Ishikawa (cell line): ENCODE measurements at regions not wholly inside any gene's neighbourhood (a gene's known extent, or its start where the extent isn't known, plus 50 kb on each side); places are given as distances from the start of the nearest gene placed in this dataset.

Source experiments
- CEBPB ChIP-seq: IDR thresholded peaks from 2 replicates; pipeline ENCODE4 v1.6.1; 2012
- EGR1 ChIP-seq: IDR thresholded peaks from 2 replicates; pipeline ENCODE4 v1.6.1; 2012
- EP300 ChIP-seq: IDR thresholded peaks from 2 replicates; pipeline ENCODE4 v1.6.1; 2012; ENCODE audit warnings: borderline replicate concordance
- MAX ChIP-seq: IDR thresholded peaks from 2 replicates; pipeline ENCODE4 v1.6.1; 2012
- RAD21 ChIP-seq: IDR thresholded peaks from 2 replicates; pipeline ENCODE4 v1.6.1; 2012; ENCODE audit warnings: low read depth
- REST ChIP-seq: IDR thresholded peaks from 2 replicates; pipeline ENCODE4 v1.6.1; 2012; ENCODE audit warnings: low read depth, mild to moderate bottlenecking
- TCF12 ChIP-seq: IDR thresholded peaks from 2 replicates; pipeline ENCODE4 v1.6.1; 2012; ENCODE audit warnings: low read depth
- TEAD4 ChIP-seq: IDR thresholded peaks from 2 replicates; pipeline ENCODE4 v1.6.1; 2012
- ZBTB7A ChIP-seq: IDR thresholded peaks from 2 replicates; pipeline ENCODE4 v1.6.1; 2012; ENCODE audit warnings: low read depth

GRCh38 chr18:27863780-27864430 is 313.0 kb downstream of the CDH2 start:
- TF ChIP-seq REST (no peak), CEBPB (no peak), TEAD4 (no peak), RAD21 (no peak), TCF12 (no peak), ZBTB7A (no peak), MAX (no peak), EP300 (no peak), EGR1 (no peak)
